ENCODE measurements at regions not wholly inside any gene's neighbourhood (a gene's known extent, or its start where the extent isn't known, plus 50 kb on each side); places are given as distances from the start of the nearest gene placed in this dataset.

DNA sequence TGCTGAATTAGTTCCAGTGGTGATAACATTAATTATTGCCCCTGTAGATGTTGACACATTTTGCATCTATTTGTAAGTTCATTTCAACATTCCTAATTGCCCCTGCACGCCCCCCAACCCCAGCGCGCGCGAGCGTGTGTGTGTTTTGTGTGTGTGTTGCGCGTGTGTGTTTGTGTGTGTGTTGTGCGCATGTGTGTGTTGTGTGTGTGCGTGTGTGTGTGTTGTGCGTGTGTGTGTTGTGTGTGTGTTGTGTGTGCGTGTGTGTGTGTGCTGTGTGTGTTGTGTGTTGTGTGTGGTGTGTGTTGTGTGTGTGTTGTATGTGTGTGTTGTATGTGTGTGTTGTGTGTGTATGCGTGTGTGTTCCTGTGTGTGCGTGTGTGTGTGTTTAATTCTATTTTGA, 245.7 kb upstream of the GMDS start:
- TF ChIP-seq, protein P1, sequence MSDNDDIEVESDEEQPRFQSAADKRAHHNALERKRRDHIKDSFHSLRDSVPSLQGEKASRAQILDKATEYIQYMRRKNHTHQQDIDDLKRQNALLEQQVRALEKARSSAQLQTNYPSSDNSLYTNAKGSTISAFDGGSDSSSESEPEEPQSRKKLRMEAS (IDR thresholded peaks at IDR 0.05; ENCODE audit: low read depth, low read length): no peak
- TF ChIP-seq, protein P2, sequence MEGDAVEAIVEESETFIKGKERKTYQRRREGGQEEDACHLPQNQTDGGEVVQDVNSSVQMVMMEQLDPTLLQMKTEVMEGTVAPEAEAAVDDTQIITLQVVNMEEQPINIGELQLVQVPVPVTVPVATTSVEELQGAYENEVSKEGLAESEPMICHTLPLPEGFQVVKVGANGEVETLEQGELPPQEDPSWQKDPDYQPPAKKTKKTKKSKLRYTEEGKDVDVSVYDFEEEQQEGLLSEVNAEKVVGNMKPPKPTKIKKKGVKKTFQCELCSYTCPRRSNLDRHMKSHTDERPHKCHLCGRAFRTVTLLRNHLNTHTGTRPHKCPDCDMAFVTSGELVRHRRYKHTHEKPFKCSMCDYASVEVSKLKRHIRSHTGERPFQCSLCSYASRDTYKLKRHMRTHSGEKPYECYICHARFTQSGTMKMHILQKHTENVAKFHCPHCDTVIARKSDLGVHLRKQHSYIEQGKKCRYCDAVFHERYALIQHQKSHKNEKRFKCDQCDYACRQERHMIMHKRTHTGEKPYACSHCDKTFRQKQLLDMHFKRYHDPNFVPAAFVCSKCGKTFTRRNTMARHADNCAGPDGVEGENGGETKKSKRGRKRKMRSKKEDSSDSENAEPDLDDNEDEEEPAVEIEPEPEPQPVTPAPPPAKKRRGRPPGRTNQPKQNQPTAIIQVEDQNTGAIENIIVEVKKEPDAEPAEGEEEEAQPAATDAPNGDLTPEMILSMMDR (IDR thresholded peaks at IDR 0.05; ENCODE audit: low read depth, low read length): no peak
- TF ChIP-seq POLR2A (IDR thresholded peaks at IDR 0.05; ENCODE audit: extremely low read depth, insufficient read length): no peak
- TF ChIP-seq MYC (IDR thresholded peaks at IDR 0.05; ENCODE audit: low read depth, low read length): no peak

Measured in NB4 (cell line).